MCF 10A (cell line): ENCODE measurements at regions not wholly inside any gene's neighbourhood (a gene's known extent, or its start where the extent isn't known, plus 50 kb on each side); places are given as distances from the start of the nearest gene placed in this dataset.
"Not testable (repeated sequence)": the region's sequence is repeated elsewhere in the genome, so short reads cannot be mapped to it uniquely, and the experiment has no call there.

Experiments
- BruUV-seq: library from RNA; stranded (reverse); fragments of 400-500 nt; replicated peaks from 2 replicates; lab custom pipeline; 2021; lab: Mats Ljungman, UMichigan
- CTCF ChIA-PET: fragments of 300-600 bp; sonication (Branson Sonifier 250); formaldehyde crosslinking; extraction: SDS; loops from one replicate; lab custom pipeline; 2021; ENCODE audit warnings: antibody characterized with exemption, inconsistent platforms; lab: Yijun Ruan, JAX
- POLR2A ChIA-PET: fragments of 300-600, 350-650 bp; sonication (Branson Sonifier 250); formaldehyde crosslinking; extraction: SDS; loops from one replicate; lab custom pipeline; 2020; ENCODE audit warnings: antibody characterized with exemption, inconsistent platforms; lab: Yijun Ruan, JAX
- DNase-seq: peaks from one replicate; pipeline ENCODE4 v3.0.0-alpha.2; 2018; ENCODE audit not compliant: unreplicated experiment
- H3K27ac Mint-ChIP-seq: one replicate; pipeline ENCODE4 v1.8.0; 2022; ENCODE audit warnings: mild to moderate bottlenecking, low read depth, mixed read lengths; ENCODE audit not compliant: unreplicated experiment
- H3K27me3 Mint-ChIP-seq: one replicate; pipeline ENCODE4 v1.8.0; 2022; ENCODE audit warnings: mixed read lengths; ENCODE audit not compliant: insufficient read depth, unreplicated experiment
- H3K36me3 Mint-ChIP-seq: one replicate; pipeline ENCODE4 v1.8.0; 2022; ENCODE audit warnings: mild to moderate bottlenecking, moderate library complexity, mixed read lengths; ENCODE audit not compliant: insufficient read depth, unreplicated experiment
- H3K4me1 Mint-ChIP-seq: one replicate; pipeline ENCODE4 v1.8.0; 2022; ENCODE audit warnings: mixed read lengths; ENCODE audit not compliant: insufficient read depth, unreplicated experiment
- H3K4me3 Mint-ChIP-seq: one replicate; pipeline ENCODE4 v1.8.0; 2022; ENCODE audit warnings: mild to moderate bottlenecking, moderate library complexity, mixed read lengths; ENCODE audit not compliant: unreplicated experiment
- H3K9me3 Mint-ChIP-seq: one replicate; pipeline ENCODE4 v1.8.0; 2022; ENCODE audit warnings: mixed read lengths; ENCODE audit not compliant: unreplicated experiment
- CTCF ChIP-seq: fragments of 200-600 bp; IDR thresholded peaks from one replicate; pipeline ENCODE4 v1.8.0; 2022; ENCODE audit warnings: antibody characterized with exemption, mild to moderate bottlenecking; ENCODE audit not compliant: unreplicated experiment
- intact Hi-C: fragments of 100-400 bp; cut with micrococcal nuclease; formaldehyde crosslinking; loops from 2 replicates; pipeline ENCODE4 v1.14.1; 2022

GRCh38 chr1:220421508-220421907 is 106.4 kb upstream of the MARK1 start:
- Mint-ChIP-seq H3K27me3 (no peaks in the 10 kb centered on the region), H3K4me3 (no peak overlapping the region), H3K36me3 (no peaks in the 10 kb centered on the region), H3K4me1 (peaks cover 8% of the 10 kb centered on the region), H3K9me3 (no peaks in the 10 kb centered on the region), H3K27ac (no peak overlapping the region)
- DNase-seq = no peak
- ChIA-PET CTCF (interaction anchor here (0.6 kb wide), 1 partner anchor 21 kb away, joined by 4 read pairs; no protein-coding TSS in a partner anchor), POLR2A (interaction anchor here (1.2 kb wide), 1 partner anchor 48 kb away, joined by 5 read pairs; no protein-coding TSS in a partner anchor)
- no TSS peak for BruUV-seq
- TF ChIP-seq CTCF = no peak
- intact Hi-C loops = no loop called here

- no peak for DNase-seq
- Mint-ChIP-seq H3K4me3 (no peak overlapping the region), H3K27ac (no peak overlapping the region), H3K4me1 (no peaks in the 10 kb centered on the region), H3K27me3 (no peaks in the 10 kb centered on the region), H3K9me3 (no peaks in the 10 kb centered on the region), H3K36me3 (no peaks in the 10 kb centered on the region)
- intact Hi-C loops = no loop called here
- ChIA-PET POLR2A (interaction anchor here (0.6 kb wide), 2 partner anchors 250 to 368 kb away, joined by 3 read pairs; no protein-coding TSS in a partner anchor), CTCF (interaction anchor here (1.2 kb wide), 1 partner anchor 25 kb away, joined by 4 read pairs; no protein-coding TSS in a partner anchor)
- TF ChIP-seq CTCF = no peak
- no TSS peak for BruUV-seq
Measured at GRCh38 chr1:220420726-220421125, 107.2 kb upstream of the MARK1 start.

GRCh38 chr1:220412382-220412781 is 115.6 kb upstream of the MARK1 start:
- H3K4me3 Mint-ChIP-seq, DNase-seq, H3K4me1 Mint-ChIP-seq, BruUV-seq, H3K36me3 Mint-ChIP-seq, H3K27ac Mint-ChIP-seq, H3K9me3 Mint-ChIP-seq, POLR2A ChIA-PET, H3K27me3 Mint-ChIP-seq, intact Hi-C loops: not testable (repeated sequence)
- CTCF ChIA-PET = interaction anchor here (0.9 kb wide), 1 partner anchor 129 kb away, joined by 3 read pairs; no protein-coding TSS in a partner anchor

GRCh38 chr1:220410611-220411010 is 117.3 kb upstream of the MARK1 start:
- POLR2A ChIA-PET = interaction anchor here (0.6 kb wide), 1 partner anchor 1352 kb away, joined by 3 read pairs; no protein-coding TSS in a partner anchor
- H3K4me3 Mint-ChIP-seq = no peak overlapping the region

More at GRCh38 chr1:220410611-220411010, 117.3 kb upstream of the MARK1 start:
- no peak for TF ChIP-seq CTCF
- CTCF ChIA-PET = no interaction called here
- H3K27ac Mint-ChIP-seq = no peak overlapping the region
- no TSS peak for BruUV-seq
- no peaks in the 10 kb centered on the region for H3K36me3 Mint-ChIP-seq
- intact Hi-C loops = no loop called here
- DNase-seq = no peak
- H3K27me3 Mint-ChIP-seq = no peaks in the 10 kb centered on the region
- no peaks in the 10 kb centered on the region for H3K9me3 Mint-ChIP-seq
- no peaks in the 10 kb centered on the region for H3K4me1 Mint-ChIP-seq
